Keratinocyte (primary cell): ENCODE measurements at regions not wholly inside any gene's neighbourhood (a gene's known extent, or its start where the extent isn't known, plus 50 kb on each side); places are given as distances from the start of the nearest gene placed in this dataset.

Experiments used
- EZH2 ChIP-seq: IDR thresholded peaks from one replicate; pipeline ENCODE4 v1.6.1; 2012; ENCODE audit warnings: inconsistent platforms, mild to moderate bottlenecking, low read length, moderate library complexity
- TF ChIP-seq, protein P1 (sequence below), 3 experiments: IDR thresholded peaks in 1 of 3; conservative IDR thresholded peaks in 1 of 3; optimal IDR thresholded peaks in 1 of 3; 2 replicates in 2 of 3; 3 replicates in 1 of 3; pipeline versions ENCODE3 to v1.5.1; 2011; ENCODE audit warnings: low read length in 3 of 3, mild to moderate bottlenecking in 3 of 3, moderate library complexity in 2 of 3, control low read depth in 1 of 3, inconsistent platforms in 1 of 3; ENCODE audit not compliant: insufficient read depth in 2 of 3; ENCODE audit errors: extremely low read depth in 1 of 3

DNA sequence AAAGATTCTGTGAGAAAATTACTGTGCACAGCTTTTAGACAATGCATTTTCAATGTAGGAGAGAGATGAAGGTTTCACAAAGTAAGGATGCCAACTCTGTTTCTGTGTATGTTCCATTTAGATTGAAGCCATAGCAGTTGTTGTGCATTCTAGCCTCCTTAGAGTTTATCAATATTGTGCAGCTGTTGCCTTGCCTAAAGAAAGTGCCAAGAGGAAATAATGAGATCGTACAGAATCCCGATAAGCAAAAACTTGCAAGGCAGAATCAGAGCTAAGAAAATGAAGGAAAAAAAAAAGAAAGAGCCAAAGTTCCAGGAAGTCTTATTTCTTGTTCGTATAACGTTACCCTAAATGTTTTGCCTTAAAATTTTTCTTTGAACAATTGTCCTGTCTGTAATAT is 965.0 kb downstream of the DCDC2C start:
- TF ChIP-seq, protein P1, sequence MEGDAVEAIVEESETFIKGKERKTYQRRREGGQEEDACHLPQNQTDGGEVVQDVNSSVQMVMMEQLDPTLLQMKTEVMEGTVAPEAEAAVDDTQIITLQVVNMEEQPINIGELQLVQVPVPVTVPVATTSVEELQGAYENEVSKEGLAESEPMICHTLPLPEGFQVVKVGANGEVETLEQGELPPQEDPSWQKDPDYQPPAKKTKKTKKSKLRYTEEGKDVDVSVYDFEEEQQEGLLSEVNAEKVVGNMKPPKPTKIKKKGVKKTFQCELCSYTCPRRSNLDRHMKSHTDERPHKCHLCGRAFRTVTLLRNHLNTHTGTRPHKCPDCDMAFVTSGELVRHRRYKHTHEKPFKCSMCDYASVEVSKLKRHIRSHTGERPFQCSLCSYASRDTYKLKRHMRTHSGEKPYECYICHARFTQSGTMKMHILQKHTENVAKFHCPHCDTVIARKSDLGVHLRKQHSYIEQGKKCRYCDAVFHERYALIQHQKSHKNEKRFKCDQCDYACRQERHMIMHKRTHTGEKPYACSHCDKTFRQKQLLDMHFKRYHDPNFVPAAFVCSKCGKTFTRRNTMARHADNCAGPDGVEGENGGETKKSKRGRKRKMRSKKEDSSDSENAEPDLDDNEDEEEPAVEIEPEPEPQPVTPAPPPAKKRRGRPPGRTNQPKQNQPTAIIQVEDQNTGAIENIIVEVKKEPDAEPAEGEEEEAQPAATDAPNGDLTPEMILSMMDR (optimal IDR thresholded peaks at IDR 0.05 in 1 of 3, IDR thresholded peaks at IDR 0.05 in 1 of 3, conservative IDR thresholded peaks at IDR 0.05 in 1 of 3; ENCODE audit: extremely low read depth in 1 of 3, insufficient read depth in 2 of 3, low read length in 3 of 3): no peak
- no peak for TF ChIP-seq EZH2
